ENCODE measurements at regions not wholly inside any gene's neighbourhood (a gene's known extent, or its start where the extent isn't known, plus 50 kb on each side); places are given as distances from the start of the nearest gene placed in this dataset.
A peak's percentile ranks its signal among the peaks of the same experiment; 100 is the strongest.

DNA sequence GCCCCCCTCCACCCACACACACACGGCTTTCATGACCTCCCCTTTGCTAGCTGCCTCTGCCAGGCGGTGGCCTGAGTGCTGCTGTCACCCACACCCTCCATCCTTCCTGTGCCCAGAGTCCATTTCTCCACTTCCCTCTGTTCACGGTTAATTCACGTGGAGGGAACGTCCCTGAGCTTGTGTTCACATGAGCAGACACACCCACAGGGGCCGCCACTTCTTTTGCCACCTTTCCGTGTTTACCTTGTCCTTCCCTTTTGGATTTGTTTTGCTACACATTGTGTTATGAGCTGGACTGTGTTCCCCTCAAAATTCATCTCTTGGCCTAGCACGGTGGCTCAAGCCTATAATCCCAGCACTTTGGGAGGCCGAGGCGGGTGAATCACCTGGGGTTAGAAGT, 128.0 kb downstream of the ETS2 start:
- DNase-seq (ENCODE audit: low read depth): no peak

DNA sequence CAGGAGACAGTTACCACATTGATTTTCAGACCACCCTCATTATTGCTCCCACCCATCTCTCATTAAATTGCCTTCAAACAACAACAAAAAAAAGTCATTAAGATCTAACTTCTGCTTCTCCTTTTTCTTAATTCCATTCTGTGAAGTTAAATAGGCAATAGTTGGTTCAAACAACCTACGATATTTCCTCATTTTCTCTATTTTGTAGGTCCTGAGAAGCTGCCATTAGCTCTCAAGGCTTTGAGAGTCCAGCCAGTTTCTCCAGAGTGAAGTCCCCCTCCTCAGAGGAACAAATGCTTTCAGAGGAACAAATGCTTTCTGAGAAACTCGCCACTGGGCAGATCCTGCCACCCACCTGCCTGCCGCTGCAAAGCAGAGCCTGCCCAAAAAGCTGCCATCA, 125.6 kb downstream of the ETS2 start:
- DNase-seq (ENCODE audit: low read depth): no peak

DNA sequence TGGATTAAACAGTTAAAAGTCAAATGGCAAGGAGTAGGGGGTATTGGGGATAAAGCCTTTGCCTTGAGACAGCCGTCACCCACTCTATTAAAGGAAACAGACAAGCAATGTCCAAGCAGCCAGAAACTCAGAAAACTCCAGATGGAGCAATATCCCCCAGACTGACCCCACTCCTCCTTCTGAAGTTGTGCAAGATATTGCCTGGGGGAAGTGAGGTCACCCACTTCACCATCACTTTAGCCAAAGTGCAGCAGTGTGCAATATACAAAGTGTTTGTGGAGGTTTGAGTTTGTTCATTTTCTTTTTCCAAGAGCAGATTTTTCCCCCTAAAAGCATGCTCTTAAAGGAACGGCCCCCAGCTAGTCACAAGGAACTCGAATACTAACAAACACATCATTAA, 125.1 kb downstream of the ETS2 start:
- peak; percentile 87 for DNase-seq (ENCODE audit: low read depth)

DNA sequence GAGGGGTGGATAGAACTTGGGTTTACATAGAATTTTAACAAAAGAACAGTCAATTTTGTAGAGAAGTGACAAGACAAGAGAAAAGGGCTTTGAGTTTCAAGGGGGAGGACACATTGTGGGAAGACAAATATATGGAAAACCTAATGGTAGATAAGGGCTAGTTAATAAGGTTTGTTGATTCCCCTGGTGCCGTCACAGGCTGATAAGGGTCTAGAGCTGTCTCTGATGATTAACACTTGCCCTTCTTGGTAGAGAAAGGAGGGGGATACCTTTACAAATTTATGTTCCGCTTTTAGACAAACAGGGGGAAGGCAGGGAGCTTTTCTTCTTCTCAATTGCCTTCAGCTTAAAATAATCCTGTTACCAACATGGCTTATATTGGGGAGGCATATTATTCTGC, 124.3 kb downstream of the ETS2 start:
- no peak for DNase-seq (ENCODE audit: low read depth)

DNA sequence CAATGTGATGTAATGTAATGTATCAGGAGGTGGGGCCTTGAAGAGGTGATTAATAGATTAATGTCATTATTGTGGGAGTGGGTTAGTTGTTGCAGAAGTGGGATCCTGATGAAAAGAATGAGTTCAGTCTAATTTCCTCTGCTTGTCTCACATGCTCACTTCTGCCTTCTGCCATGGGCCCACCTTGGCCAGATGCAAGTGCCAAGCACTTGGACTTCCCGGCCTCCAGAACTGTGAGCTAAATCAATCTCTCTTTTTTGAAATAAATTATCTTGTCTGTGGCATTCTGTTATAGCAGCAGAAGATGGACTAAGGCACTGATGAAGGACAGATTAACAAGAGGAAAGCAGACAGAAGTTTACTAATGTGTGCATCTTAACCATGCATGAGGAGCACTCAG, 123.9 kb downstream of the ETS2 start:
- no peak for DNase-seq (ENCODE audit: low read depth)

DNA sequence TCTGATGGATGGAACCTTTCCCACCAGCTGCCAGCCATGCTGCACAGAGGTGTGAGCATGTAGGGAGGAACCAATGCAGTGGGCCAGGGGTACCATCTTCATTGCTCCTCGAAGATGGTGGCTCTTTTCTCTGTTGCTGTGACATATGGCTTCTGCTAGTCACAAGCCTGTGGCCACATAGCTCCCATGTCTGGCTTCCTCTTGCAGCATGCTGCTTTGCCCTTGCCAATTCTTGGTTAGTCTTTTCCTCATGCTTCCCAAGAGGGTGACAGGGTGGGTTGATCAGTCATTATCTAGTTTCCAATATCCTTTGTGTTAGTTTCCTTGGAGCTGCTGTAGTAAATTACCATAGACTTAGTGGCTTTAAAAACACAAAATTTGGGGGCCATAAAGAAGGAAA, 123.4 kb downstream of the ETS2 start:
- DNase-seq (ENCODE audit: low read depth): no peak

DNA sequence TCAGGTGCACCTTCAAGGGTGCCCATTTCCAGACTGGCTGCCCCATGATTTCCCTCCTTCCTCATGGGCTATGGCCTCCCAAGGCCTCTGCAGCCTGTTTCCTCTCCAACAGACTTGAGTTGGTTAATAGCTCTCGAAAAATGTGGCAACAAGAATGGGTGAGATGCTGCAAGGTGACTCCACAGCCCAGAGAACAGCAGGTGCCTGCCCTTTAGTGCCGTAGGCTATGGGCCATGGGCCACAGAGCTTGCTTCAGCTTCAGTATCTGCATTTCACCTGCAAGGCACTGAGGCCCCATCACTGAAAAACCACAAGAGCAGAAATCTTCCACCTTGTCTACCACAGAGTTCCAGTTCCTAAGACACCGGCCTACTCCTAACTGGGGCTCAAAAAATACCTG, 122.0 kb downstream of the ETS2 start:
- no peak for DNase-seq (ENCODE audit: low read depth)

DNA sequence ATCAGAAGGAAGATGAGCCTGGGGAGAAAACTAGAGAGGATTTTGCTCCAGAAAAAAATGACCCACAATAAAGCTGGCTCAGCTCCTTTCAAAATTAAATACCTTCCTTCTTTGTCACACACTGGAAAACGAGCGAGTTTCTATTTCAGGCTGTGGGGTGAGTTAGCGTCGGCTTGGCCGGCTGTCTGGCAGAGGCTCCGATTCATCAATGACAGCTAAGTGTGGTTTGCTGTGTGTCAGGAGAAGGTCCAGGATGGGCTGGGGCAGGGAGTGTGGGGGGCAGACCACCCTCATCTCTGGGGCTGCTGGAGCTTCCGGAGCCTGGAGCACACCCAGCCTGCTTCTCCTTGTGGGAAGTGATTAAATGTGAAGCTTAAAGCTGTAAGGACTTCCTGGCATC, 120.2 kb downstream of the ETS2 start:
- peak; percentile 96 for DNase-seq (ENCODE audit: low read depth)

DNA sequence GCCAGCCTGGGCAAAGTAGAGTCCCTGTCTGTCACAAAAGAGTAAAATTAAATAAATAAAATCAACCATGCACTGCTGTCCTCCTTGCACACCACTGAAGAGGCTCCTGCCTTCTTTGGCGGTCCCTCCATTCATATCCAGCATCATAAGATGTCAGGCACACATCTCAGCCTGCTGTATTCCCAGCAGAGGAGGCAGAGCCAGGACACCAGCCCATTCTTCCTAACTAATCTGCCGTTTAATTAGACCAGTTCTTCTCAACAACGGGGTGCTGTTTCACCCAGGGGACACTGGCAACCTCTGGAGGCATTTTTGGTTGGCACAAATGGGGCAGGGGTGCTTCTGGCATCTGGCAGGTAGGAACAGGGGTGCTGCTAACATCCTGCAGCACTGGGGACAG, 119.7 kb downstream of the ETS2 start:
- DNase-seq (ENCODE audit: low read depth): no peak

DNA sequence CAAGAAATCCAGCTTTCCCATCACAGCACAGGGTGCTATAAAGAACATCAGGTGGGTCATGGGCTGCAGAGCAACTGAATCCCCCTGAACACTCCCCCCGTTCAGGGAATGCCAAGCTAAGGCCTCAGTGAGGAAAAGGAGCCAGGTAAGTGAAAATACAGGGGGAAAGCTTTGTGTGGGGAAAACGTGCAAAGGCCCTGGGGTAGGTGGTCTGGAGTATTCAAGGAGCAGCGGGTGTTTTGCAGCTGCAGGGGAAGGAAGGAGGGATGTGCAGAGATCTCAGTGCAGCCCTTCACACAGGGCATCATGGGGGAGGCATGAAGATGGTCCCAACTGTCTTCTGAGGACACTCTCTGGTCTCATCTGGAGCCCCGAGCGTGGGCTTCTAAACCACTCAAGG, 119.2 kb downstream of the ETS2 start:
- DNase-seq (ENCODE audit: low read depth): no peak

DNA sequence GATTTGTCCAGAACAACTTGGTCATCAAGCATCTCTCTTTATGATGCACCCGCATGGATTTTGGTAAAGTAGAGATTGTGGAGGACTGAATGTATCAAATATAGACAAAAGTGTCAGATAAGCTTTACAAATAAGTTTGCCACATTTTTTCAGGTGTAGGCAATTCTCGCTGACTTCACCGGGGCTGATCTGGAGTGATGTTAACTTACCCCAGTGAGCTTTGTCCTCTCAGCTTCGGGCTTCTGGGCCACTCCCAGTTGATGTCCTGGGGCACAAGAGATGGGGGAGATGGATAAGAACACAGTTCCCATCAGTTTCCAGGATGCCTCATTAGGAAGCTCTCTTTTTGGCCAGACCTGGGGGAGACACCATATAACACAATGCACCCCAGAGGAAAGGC, 117.7 kb downstream of the ETS2 start:
- no peak for DNase-seq (ENCODE audit: low read depth)

DNA sequence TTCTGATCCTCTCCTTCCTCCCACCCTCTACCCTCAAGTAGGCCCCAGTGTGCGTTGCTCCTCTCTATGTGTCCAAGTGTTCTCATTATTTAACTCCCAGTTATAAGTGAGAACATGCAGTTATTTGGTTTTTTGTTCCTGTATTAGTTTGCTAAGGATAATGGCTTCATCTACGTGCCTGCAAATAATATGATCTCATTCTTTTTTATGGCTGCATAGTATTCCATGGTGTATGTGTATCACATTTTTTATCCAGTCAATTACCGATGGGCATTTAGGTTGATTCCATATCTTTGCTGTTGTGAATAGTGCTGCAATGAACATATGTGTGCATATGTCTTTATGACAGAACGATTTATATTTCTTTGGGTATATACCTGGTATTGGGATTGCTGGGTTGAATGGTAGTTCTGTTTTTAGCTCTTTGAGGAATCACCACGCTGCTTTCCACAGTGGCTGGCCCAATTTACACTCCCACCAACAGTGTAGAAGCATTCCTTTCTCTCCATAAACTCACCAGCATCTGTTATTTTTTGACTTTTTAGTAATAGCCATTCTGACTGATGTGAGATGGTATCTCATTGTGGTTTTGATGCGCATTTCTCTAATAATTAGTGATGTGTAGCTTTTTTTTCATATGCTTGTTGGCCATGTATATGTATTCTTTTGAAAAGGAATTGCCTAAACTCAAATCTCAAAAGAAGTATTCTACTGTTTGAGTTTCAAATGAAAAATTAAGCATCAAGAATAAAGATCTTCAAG, 116.9 kb downstream of the ETS2 start:
- DNase-seq (ENCODE audit: low read depth): no peak

DNA sequence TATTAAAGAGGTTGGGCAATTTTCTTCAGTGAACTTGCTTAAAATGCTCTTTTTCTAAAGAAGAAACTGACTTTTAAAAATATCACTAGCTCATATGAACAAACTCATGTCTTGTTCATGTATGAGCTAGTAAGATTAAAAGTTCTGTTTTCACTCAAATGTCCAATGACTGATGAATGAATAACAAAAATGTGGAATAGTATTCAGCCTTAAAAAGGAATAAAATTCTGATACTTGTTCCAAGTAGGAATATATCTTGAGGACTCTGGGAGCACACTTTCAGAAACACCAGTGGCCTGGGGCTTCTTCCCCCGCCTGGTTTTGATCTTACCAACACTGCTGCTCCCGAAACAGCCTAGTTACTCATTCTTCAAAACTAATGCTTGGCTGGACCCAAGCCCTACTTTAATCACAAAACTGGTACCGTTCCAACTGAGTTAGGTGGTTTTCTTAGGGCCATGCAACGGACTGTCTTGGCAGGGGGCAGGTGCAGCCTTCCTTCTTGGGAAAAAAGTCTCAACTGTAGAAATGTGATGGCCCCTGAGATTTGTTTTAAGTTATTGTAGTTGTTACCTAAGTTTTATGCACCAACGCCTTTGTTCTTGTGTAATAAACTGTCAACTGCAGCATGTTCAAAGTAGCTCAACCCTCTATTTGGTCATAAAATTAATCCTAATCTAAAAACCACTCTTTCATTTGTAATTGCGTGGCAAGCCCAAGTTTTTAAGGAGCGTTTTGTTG, 116.0 kb downstream of the ETS2 start:
- DNase-seq (ENCODE audit: low read depth): peak; percentile 60

DNA sequence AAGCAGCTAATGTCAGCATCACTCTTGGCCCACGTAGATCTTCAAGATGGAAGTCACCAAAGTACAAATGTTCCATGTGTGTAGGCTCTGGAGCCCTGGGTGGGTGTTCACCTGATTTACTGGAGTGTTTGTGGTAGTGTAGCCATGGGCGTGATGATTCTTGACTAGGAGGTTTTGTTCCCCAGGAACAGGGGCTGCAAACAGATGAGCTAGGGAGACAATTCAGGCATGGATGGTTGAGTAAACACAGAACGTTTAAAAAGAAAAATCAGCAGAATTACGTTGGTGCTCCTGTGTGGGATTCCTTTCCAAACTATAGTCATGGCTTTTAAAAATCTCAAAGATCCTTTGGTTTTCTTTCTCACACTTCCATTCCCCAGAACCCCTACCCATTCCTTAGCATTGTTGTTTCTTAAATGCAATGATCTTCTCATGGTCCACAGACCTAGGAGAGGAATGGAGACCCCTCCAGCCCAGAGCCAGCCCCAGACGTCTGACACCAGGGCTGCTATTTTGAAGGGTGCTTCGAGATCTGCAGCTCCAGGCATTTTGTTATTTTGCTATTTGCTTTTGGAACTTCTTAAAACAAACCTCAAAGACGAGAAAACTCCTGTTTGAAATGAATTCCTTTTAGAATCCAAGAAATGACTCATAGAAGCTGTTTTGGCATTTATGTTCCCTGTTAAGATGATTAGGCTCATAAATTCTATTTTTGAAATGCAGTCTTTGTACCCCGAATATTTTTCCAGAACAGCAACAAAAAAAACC, 115.1 kb downstream of the ETS2 start:
- DNase-seq (ENCODE audit: low read depth): peak; percentile 74

DNA sequence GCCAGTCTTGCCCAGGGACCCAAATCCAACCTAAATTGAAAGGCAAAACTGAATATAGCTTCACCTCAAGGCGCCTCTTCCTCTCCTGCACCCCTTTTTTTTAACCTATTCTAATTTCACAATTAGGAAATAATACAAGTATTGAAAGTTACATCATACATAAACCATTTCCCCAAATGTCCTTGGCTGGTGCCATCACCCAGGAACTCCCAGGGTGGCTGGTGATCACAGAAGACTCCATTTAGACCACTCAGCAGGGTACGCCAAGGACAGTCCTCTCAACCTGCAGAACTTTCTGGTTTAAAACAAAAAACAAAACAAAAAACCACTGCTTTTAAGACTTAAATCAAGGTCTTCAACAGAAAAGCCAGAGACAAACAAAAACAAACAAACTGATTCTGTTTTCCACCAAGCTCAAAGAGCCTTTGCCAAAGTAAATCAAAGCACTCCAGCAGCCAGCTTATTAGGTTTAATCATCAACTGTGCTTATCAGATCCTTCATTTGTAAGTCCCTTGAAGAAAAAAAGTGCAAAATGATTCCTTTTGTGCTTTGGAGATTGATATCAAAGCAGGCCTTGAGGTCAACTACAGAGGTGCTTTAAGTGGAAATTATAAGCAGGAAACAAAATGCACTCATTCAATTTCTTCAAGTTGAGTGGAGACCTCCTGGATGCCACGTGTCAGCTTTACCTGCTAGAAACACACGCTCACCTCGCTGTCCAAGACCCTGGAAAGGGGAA, 113.0 kb downstream of the ETS2 start:
- DNase-seq (ENCODE audit: low read depth): no peak

DNA sequence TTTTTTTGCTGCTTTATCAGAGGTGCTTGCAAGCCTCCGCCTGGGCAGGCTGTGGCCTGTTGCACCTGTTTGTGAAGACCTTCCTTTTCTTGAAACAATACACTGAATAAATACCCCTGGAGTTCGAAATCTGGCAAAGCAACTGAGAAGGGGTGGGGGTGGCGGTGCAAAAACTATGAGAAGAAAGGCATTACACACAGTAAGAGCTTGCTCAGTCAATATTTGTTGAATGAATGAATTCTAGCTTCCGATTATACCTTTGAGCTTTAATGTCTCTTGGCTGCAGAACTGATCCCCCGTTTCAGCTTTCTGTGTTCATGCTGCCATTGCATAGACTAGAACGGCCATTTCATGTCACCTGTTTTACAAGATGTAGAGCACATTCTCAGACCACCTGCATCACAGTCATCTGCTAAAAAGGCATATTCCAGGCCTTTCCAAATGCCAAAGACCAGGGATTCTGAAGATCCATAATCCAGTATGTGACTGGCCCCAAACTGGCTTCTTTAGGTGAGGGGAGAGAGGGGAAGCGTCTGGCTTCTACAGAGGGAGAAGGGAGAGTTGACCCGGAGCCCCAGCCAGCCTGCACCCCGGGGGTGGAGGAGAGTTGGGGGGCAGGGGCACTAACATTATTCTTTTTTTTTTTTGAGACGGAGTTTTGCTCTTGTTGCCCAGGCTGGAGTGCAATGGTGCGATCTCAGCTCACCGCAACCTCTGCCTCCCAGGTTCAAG, 111.5 kb downstream of the ETS2 start:
- DNase-seq (ENCODE audit: low read depth): no peak

DNA sequence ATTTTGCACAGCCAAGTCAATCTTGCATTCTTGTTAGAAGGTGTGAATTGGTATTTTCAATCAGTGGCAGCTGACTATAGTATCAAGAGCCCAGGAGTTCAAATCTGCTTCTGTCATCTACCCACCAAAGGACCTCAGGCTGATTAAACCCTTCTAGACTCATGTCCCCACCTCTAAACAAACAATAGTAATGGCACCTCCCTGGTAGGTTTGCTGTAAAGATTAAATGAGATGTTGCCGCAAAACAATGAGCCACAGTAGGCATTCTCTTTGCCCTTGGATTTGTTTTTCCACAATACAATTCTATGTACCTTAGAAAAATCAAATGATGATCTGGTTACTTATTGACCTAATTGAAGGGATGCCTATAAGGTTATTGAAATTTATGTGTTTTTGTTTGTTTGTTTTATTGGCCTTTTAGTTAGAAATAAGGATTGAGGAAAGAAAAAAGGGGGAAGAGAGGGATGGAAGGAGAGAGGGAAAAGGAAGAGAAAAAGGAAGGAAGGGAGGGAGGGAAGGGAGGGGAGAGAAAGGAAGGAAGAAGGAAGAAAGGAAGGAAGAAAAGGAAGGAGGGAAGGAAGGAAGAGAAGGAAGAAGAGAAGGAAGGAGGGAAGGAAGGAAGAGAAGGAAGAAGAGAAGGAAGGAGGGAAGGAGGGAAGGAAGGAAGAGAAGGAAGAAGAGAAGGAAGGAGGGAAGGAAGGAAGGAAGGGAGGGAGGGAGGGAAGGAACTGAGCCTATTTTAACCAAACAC, 110.7 kb downstream of the ETS2 start:
- DNase-seq (ENCODE audit: low read depth): no peak

DNA sequence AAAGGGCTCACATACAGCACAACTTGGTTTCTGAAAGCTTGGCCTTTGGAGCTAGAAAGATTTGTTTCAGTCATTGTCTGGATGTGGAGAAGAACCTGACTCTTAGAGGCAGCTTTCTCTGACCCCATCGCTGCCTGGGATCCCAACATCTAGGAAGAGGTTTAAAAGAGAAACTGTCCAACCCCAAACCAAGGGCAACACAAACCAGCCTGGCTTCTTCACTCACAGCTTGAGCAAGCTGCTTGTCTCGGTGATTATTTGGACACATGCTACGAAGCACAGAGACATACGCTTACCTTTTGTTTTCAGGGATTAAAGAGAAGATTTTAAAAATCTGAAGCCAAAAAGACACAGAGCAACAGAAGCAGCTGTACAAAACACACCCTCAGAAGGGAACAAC, 109.8 kb downstream of the ETS2 start:
- no peak for DNase-seq (ENCODE audit: low read depth)

DNA sequence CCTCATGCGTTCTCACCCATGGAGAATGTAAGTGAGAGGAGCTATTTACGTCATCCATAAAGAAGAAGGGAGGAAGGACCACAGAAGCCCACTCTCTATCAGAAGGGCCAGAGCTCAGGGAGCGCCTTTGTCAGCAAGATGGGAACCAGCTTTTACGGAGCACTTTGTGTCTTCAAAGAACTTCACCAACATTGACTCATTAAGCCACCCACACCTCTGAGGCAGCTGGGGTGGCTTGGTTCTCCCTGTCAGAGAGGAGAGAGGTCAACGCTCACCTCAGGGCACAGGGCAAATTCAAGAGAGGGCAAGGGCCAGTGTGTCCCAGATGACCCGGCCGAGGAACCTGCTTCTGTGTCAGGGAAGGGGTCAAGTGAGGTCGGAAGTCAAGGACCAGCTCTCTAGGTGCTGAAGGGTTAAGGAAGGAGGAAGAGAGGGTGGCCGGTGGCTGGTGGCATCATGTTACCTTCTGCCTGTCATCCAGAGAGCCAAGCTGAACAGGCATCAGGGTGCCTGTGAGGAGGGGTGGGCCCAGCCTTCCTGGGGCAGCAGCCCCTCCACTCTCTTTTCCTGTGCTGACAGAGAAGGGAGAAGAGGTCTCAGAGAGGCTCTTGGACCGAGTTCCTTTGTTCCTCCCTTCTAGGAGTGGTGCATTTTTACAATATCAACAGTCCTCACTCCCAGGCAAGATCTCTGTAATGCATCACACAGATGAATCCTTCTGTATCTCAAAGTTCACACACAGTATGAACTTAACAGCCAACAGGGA, 109.0 kb downstream of the ETS2 start:
- no peak for DNase-seq (ENCODE audit: low read depth)
